Motor neuron (in vitro differentiated cells): ENCODE measurements at regions not wholly inside any gene's neighbourhood (a gene's known extent, or its start where the extent isn't known, plus 50 kb on each side); places are given as distances from the start of the nearest gene placed in this dataset.
A peak's percentile ranks its signal among the peaks of the same experiment; 100 is the strongest.

ENCODE experiments used
- ATAC-seq, 8 experiments: fragments of 200-7000 bp; cut with Tn5 transposase; replicated peaks in 6 of 8; 2 replicates each; pipeline ENCODE4 v1.8.0; 2021; ENCODE audit warnings: mild to moderate bottlenecking in 8 of 8, moderate library complexity in 8 of 8
- H3K27ac ChIP-seq, 2 donors: fragments of 250-450 bp; sonication (Bioruptor Pico); 2 replicates each; pipeline ENCODE4 v1.9.0; 2021; ENCODE audit warnings: antibody characterized with exemption in 2 of 2, mild to moderate bottlenecking in 2 of 2, moderate library complexity in 1 of 2
- H3K4me1 ChIP-seq, 2 donors: fragments of 250-450 bp; sonication (Bioruptor Pico); replicated peaks in 1 of 2; 2 replicates each; pipeline ENCODE4 v1.6.1; 2021; ENCODE audit warnings: antibody characterized with exemption in 2 of 2, mild to moderate bottlenecking in 2 of 2, moderate library complexity in 1 of 2
- H3K4me3 ChIP-seq, 5 donors: fragments of 250-450 bp; sonication (Bioruptor Pico); 2 replicates each; pipeline ENCODE4 v1.9.0; 2021; ENCODE audit warnings: antibody characterized with exemption in 5 of 5, mild to moderate bottlenecking in 5 of 5, moderate library complexity in 4 of 5
- WGBS, 10 experiments: fragments of 450-650 bp; shearing (Covaris generic); methylation state at CpG; one replicate each; pipeline ENCODE4 v1.0.0; 2022; 5-methylcytosine and 5-hydroxymethylcytosine counted together
- in situ Hi-C, 9 experiments: fragments of 400-800 bp; cut with MboI; loops; one replicate each; pipeline ENCODE4 v1.15.0; 2021; ENCODE audit warnings: low sequenced_read_pairs in 9 of 9, low pct_unique_long_range_greater_than_20kb in 2 of 9; ENCODE audit not compliant: unreplicated experiment in 9 of 9

DNA sequence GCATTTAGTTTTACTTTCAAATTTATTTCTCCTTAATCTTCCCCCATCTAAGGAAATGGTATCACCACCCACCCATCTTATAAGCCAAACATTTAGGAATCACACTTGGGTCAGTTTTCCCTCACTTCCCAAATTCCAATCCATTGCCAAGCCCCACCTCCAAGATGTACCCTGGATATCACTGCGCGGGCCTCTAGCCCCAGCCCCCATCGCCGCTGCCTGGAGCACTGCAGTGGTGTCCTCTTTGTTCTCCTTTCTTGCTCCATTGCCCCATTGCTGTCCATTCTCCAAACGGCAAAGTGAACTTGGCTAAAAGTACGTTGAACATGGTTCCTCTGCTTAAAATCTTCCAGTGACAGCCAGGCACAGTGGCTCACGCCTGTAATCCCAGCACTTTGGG, 267.8 kb downstream of the SHOX2 start:
- WGBS, 10 experiments: 60 to 100% (median 100%) methylated on average over 1 to 6 of the region's 7 CpGs; no CpG with 5 or more reads in 3 of the 10 experiments
- ATAC-seq: no peak

DNA sequence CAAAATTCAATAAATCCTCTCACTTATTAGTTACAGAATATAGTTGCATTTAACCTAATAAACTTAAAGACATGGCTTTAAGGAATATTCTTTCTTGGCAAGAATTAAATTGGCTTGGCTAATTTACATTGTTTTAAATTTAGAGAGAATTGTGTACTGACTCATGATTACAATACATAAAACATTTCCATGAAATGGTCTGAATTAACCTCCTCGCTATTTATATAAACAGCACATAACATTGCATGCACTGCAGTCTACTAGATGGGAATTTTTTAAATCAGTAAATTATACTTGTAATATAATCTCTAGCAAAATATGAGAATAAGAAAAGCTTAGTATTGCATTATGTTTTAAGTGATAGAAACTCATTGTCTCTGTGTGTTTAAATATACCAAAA, 268.9 kb downstream of the SHOX2 start:
- H3K27ac ChIP-seq: no peak overlapping the region
- ATAC-seq: peak in 2 of 8 experiments; percentile 43 to 59
- no peak overlapping the region for H3K4me3 ChIP-seq
- no peaks in the 10 kb centered on the region for H3K4me1 ChIP-seq
- 0 to 100% (median 20%) methylated on average over 1 of the region's 1 CpG; no CpG with 5 or more reads in 3 of the 10 experiments for WGBS, 10 experiments
- in situ Hi-C loops: no loop called here

More for the DNA sequence above, 267.8 kb downstream of the SHOX2 start:
- in situ Hi-C loops: no loop called here
- no peak overlapping the region for H3K4me3 ChIP-seq
- H3K27ac ChIP-seq: no peak overlapping the region
- H3K4me1 ChIP-seq: peaks cover 0 to 2% of the 10 kb centered on the region in 2 donors

DNA sequence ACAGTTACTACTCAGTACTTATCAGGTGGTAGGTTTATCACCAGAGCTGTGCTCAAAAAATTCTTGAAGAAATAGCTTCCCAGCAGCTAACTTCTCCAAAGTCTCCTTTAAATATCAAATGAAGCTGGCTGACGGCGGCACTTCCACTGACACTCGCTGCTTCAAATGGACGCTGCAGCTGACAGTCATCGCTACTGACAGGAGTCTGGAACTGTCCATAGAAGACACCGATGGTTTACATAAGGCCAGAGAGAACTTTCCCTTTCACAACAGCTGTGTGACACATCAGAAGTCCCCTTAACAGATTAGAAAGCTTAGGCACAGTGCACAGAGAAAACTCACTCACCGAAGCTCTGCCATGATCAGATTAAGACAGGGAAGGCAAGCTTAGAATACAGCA, 270.2 kb downstream of the SHOX2 start:
- Histone ChIP-seq H3K4me1 (no peaks in the 10 kb centered on the region), H3K4me3 (no peak overlapping the region), H3K27ac (no peak overlapping the region)
- in situ Hi-C loops: no loop called here
- ATAC-seq: no peak
- 69 to 100% (median 80%) methylated on average over 1 to 7 of the region's 7 CpGs; no CpG with 5 or more reads in 1 of the 10 experiments for WGBS, 10 experiments

DNA sequence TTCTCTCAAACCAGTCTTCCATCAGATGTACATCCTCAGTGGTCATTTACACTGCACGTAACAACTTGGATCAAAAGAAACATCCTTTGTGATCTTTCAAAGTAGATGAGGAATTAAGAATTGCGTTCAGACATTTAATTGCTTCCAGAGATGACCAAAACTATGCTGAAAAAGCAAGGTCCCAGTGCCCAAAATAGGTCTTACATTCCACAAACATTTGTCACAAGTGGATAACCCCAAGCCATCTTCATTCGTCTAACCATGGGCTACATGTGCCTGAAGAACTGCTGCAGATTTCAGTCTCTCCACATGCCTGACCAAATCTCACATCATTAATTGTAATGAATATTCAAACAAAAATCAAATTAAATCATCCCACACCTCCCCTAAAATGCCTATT, 273.6 kb downstream of the SHOX2 start:
- ATAC-seq: peak in 2 of 8 experiments; percentile 16 to 39
- WGBS, 10 experiments: 30 to 100% (median 94%) methylated on average over 2 to 3 of the region's 3 CpGs; no CpG with 5 or more reads in 1 of the 10 experiments

DNA sequence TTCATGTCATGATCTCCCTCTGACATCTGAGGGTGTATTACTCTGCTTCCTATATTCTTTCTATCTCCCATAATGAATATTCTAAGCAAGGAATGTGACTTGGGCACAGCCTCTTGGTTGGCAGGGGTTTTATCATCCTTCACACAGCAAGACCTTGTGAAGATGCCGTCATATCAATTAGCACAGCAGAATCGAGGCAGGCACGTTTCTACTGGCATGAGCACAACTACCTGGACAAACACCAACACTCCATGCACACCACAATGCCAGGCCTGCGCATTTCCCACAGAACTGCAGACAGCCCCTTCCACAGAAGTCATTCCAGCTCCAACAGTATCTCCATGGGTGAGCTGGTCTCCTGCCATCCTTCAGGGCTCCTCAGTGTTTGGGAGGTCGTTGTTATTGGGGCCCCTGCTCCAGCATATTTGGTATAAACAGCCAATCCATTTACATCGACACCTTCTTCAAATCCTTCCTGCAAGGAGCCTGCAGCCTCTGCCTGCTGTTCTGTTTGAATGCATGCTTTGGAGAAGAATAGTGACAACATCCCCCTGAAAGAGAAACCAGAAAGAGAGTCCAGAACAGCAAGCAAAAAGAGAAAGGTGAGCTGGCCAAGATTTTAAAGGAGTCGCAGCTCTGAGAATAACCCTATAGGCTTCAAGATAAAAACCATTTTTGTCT, 275.5 kb downstream of the SHOX2 start:
- Histone ChIP-seq H3K4me1 (no peaks in the 10 kb centered on the region), H3K27ac (no peak overlapping the region), H3K4me3 (no peak overlapping the region)
- in situ Hi-C loops: no loop called here
- 38 to 100% (median 66%) methylated on average over 1 to 7 of the region's 7 CpGs; no CpG with 5 or more reads in 1 of the 10 experiments for WGBS, 10 experiments
- peak in 2 of 8 experiments; percentile 11 to 39 for ATAC-seq

More for the DNA sequence above, 273.6 kb downstream of the SHOX2 start:
- Histone ChIP-seq H3K27ac (no peak overlapping the region), H3K4me1 (no peaks in the 10 kb centered on the region), H3K4me3 (no peak overlapping the region)
- in situ Hi-C loops: no loop called here

DNA sequence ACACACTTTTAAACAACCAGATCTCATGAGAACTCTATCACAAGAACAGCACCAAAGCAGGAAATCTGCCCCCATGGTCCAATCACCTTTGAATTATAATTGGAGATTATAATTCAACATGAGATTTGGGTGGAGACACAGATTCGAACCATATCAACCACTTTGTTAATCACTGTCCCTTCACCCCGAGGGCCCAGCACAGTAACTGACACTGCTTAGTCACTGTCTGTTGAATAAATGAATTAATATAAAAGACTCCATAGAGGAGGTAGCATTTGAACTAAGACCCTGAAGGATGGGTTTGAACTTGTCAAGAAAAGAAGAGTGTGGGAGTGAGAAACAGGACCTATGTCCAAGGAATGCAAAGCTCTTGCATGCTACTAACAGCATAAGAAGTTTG, 276.4 kb downstream of the SHOX2 start:
- in situ Hi-C loops: no loop called here
- no peak overlapping the region for H3K4me3 ChIP-seq
- H3K4me1 ChIP-seq: no peaks in the 10 kb centered on the region
- WGBS, 10 experiments: 15 to 93% (median 27%) methylated on average over 1 to 2 of the region's 2 CpGs; no CpG with 5 or more reads in 4 of the 10 experiments
- no peak overlapping the region for H3K27ac ChIP-seq
- ATAC-seq: peak in 3 of 8 experiments; percentile 20 to 77 (median 70)

DNA sequence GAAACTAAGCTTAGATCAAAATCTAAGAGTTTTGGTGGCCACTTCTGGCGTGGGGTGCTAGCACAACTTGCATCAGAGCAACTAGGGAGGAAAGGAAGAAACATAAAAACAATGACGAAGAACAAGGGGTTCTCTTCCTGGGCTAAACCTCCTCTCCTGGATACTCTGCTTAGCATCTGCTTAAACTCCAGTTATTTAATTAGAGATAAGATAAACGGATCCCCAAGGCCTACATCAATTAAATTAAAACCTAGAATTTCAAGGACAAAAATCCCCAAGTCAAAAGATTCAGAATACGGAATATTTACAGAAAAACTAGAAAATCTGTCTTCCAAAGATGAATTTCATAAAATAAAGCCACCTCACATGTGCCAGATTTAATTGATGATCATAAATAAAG, 281.9 kb downstream of the SHOX2 start:
- 62 to 95% (median 91%) methylated on average over 3 to 4 of the region's 4 CpGs for WGBS, 10 experiments
- H3K4me1 ChIP-seq: peaks cover 3 to 5% of the 10 kb centered on the region in 2 donors
- in situ Hi-C loops: no loop called here
- no peak for ATAC-seq
- no peak overlapping the region for H3K27ac ChIP-seq
- H3K4me3 ChIP-seq: no peak overlapping the region

DNA sequence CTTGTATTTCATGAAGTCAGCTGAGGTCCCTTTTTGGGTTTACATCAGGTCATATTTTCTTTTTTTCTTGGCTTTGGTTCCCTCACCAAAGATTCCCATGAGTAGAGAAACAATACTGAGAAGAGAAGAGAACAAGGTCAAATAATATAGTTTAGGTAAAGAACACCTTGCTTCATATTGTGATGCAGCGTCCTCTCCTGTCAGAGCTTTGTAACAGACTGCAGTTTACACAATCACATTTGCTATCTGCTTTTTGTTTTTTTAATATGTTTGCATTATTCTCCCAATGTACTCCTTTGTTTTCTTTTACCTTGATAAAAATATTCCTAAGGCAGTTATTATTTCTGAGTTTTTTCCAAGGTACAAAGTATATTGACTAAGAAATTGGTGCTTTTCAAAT, 283.2 kb downstream of the SHOX2 start:
- Histone ChIP-seq H3K4me3 (no peak overlapping the region), H3K4me1 (peaks cover 3 to 5% of the 10 kb centered on the region in 2 donors), H3K27ac (no peak overlapping the region)
- in situ Hi-C loops: no loop called here
- 87 to 100% (median 100%) methylated on average over 1 of the region's 1 CpG; no CpG with 5 or more reads in 3 of the 10 experiments for WGBS, 10 experiments
- no peak for ATAC-seq

DNA sequence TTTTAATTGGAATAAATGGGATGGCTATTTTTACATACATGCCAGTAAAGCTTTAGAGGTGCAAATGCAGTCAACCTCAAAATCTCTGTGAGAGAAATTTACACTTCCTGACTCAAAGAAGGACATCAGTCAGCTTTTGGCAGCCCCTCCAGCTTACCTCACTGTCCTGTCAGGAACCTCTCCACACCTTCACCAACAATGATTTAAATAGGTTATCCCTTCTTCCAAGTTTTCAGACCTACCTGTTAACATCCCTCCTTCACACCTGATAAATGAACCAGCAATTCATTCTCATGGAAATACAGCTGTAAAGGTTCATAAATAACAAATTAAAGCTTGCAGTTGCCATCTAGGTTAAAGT, 286.1 kb downstream of the SHOX2 start:
- H3K27ac ChIP-seq: no peak overlapping the region
- peaks cover 3 to 5% of the 10 kb centered on the region in 2 donors for H3K4me1 ChIP-seq
- no peak overlapping the region for H3K4me3 ChIP-seq
- in situ Hi-C loops: no loop called here
- ATAC-seq: peak in 1 of 8 experiments; percentile 52

DNA sequence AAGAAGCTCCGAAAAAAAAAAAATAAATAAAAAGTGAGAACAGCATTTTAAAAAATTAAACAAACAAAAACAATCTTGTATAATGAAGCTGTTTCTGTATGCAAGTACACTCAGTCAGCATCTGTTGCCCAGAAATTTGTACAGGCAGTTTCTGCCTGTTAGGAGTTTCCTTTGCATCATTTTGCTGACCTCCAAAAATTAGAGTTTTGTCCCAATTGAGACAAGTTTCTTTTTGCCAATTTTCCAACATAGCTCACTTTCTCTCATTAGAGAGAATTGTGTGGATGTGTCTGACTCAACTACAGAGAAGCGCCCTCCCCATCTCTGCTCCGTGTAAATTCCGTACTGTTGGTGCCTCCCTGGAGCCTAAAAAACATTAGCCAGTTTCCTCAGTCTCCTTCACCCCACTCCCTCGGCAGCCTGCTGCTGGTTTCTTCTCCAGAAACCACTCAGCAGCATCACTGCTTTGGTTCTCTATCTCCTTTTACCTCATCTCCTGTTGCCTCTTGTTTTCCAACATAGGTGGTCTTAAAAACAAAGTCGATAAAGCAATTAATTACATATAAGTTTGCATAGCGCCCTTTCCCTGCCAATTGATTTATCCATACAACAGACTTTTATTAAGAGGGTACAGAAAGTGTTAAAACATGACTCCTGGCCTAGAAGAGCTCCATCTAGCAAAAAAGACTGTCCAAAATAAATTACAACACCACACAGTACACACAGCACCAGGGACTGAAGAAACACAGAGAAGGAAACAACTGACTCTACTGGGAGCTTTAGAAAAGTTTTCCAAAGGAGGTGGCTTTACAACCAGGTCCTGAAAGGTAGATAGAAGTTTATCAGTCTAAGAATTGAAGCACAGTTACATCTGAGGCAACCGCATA, 286.7 kb downstream of the SHOX2 start:
- Histone ChIP-seq H3K4me3 (no peak overlapping the region), H3K4me1 (peaks cover 3 to 5% of the 10 kb centered on the region in 2 donors), H3K27ac (no peak overlapping the region)
- in situ Hi-C loops: no loop called here
- WGBS, 10 experiments: 16 to 89% (median 55%) methylated on average over 1 to 8 of the region's 8 CpGs
- peak in 2 of 8 experiments; percentile 35 to 41 for ATAC-seq

DNA sequence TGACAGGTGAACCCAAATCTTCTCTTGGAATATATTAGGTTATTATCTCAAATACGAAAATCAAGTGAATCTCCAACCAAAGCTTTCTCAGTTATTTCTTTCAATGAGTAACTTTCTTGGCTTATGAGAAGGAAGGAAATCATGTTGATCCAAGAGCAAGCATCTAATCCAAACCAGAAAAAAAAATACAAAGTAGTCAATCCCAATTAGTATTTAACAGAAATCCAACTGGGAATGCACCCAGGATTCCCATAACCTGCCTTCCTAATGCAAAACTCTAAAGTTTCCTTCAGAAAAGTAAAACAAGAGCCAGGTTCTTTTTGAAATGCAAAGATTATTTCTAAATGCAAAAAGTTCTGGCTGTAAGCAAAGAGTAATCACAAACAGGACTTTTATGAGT, 289.3 kb downstream of the SHOX2 start:
- in situ Hi-C loops: no loop called here
- no peak overlapping the region for H3K4me3 ChIP-seq
- 25 to 100% (median 88%) methylated on average over 1 of the region's 1 CpG; no CpG with 5 or more reads in 3 of the 10 experiments for WGBS, 10 experiments
- no peak overlapping the region for H3K27ac ChIP-seq
- ATAC-seq: no peak
- H3K4me1 ChIP-seq: peaks cover 3 to 5% of the 10 kb centered on the region in 2 donors

DNA sequence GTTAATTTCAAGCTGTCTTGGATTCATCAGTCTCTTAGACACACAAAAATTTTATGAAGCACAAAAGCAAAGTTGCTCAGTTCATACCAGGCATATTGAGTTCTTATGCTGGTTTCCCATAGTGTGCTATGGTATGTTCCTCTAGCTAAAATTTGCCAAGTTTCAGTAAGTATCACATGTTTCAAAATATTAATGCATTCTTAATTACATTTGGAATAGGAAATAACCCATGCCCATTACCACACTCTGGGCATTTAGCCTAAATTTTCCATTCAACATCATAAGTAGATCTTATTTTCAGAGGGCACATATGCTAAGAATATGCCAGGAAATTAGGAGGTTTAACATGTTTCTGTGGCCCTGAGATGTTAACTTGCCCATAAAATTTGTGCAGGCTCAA, 289.9 kb downstream of the SHOX2 start:
- no peak overlapping the region for H3K4me3 ChIP-seq
- no peak for ATAC-seq
- H3K27ac ChIP-seq: no peak overlapping the region
- in situ Hi-C loops: no loop called here
- peaks cover 3 to 5% of the 10 kb centered on the region in 2 donors for H3K4me1 ChIP-seq

DNA sequence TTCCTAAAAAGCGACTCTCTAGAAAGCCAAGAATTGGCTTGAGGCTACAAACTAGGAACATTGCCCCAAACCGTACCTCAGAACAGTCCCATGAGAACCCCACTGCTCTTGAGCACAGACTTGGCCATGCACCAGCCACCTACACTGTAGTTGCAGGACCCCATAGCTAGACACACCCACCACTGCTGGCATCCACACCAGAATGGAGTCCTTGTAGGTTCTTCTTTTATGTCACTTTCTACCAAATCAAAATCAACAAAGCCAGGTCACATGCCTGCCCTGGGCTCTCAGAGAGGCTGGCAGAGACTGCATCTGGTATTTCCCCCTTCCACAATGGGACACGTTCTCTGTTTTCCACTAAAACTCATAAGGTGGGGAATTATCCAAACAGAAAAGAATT, 290.5 kb downstream of the SHOX2 start:
- H3K4me1 ChIP-seq: peaks cover 3 to 7% of the 10 kb centered on the region in 2 donors
- 43 to 100% (median 79%) methylated on average over 1 to 3 of the region's 3 CpGs for WGBS, 10 experiments
- no peak for ATAC-seq
- H3K4me3 ChIP-seq: no peak overlapping the region
- no peak overlapping the region for H3K27ac ChIP-seq
- in situ Hi-C loops: no loop called here
